GM20431 (cell line): ENCODE measurements at regions not wholly inside any gene's neighbourhood (a gene's known extent, or its start where the extent isn't known, plus 50 kb on each side); places are given as distances from the start of the nearest gene placed in this dataset.

Source experiments
- in situ Hi-C: fragments of 300-500 bp; cut with MseI, MboI; formaldehyde crosslinking; loops from one replicate; pipeline ENCODE4 v1.15.0; 2020; ENCODE audit warnings: low sequenced_read_pairs; ENCODE audit not compliant: unreplicated experiment

DNA sequence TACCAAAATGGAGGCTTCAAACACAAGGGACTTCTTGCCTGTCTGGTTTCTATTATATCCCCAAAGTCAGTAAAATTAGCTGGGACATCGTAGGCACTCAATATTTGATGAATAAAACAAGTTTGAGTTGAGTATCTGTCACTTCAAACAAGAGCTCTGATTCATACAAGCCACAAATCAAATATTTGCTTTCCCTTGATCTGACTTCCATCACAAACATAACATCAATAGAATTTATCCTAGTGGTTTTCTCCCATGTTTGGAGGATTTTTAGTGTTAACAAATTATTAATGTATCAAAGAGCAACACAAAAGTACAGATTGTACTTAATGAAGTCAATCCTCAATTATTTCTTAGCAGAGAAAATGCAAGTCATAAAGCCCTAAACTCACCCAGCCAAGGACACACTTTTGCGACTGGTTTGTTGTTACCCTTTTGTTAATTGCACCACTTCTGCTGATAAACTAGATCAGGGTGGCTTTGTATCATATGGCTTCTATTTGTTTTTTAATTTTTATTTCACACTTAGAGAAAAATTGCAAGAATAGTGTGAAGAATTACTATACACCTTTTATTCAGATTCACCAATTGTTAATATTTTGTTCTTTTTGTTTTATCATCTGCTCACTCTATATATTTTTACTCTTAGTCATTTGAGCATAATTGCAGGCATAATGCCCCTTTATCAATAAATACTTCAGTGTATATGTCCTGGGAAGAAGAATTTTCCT, 117.4 kb upstream of the PRDM1 start:
- in situ Hi-C loops, result no loop called here

DNA sequence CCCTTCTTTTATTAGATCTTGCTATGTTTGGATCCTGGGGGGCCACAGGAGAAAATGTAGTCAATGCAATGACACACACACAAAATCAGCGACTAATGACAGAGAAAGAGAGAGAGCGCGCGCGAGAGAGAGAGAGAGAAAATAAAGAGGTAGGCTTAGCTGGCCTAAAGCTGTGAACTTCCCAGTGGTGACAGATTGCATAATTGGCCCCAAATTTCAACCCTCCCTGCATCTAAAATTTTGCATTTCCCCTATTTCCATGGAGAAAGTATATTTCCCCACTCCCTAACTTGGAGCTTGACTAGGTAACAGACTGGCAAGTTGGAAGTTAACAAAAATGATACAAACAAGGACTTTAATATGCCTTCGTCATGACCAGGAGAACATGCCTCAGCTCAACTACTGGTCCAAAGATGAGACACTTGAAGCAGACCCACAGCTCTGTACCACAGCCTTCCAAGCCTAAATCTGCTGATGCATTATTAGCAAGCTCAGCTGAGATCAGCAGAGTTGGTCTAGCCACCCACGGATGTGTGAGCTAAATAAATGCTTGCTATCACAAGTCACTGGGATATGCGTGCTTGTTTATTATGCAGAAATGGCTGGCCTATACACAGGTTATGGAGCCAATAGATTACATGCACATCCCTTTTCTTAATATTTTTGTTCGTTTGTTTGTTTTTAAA, 118.1 kb upstream of the PRDM1 start:
- in situ Hi-C loops, result no loop called here

DNA sequence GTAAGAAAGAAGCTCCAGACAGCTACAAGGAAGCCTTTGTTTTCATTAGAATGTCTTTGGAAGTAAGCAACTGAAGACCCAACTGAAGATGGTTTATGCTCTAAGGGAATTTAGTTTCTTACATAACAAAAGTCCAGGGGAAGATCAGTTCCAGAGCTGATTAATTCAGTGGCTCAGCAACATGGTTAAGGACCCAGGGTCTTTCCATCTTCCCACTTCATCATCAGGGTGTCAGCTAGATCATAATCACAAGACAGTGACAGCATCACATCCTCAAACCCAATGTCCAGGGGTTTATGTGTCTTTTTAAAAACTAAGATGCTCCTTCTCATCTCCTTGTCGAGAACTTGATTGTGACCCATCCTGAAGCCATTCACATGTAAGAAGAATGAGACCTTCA, 119.7 kb upstream of the PRDM1 start:
- in situ Hi-C loops, result no loop called here

DNA sequence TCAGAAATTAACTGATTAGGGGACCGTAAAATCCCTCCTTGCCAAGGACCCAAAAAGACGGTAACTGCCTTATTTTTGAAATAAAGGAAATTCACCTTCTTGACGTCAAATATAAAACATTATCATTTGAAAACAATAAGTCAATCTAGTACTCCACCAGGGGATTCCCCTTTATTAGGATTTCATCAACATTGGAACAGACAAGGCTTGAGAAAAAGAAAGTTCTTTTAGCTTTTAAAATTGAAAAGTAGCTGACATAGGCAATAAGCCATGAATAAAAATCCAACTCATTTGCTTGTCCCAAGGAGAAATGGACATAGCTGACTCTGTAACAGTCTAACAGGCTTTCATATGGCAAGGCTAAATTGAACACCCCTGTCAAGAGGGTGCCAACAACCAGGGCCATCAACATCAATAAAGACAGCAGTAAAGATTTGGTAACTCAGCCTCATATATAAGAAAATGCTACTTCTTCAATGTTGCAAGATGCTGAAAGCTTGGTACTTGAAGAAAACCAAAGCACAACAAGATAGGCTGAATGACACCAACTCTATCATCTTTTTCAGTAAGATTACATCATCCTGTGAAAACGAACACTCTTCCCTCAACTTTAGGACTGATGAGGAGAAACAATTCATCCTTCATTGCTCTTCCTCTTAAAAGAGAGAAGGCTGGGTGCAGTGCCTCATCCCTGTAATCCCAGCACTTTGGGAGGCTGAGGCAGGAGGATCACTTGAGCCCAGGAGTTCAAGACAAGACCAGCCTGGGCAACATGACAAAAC, 121.0 kb upstream of the PRDM1 start:
- in situ Hi-C loops, result no loop called here

DNA sequence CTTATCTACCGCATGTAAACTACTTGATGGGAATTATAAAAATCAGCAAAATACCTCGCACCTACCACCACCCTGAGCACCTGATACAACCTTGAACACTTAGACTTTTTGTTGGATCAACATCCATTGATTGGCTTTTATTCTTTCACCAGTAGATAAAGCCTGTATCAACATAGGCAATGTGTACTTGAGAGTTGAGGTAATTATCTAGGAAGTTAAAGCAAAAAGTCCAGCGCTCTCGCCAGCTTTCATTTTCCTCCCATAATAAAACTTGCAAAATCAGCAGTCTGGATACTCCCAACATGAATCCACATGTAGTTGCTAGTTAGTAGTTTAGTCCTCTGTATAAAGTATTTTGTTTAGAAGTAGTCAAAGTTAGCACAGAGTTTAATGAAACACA, 132.0 kb upstream of the PRDM1 start:
- in situ Hi-C loops, result no loop called here

DNA sequence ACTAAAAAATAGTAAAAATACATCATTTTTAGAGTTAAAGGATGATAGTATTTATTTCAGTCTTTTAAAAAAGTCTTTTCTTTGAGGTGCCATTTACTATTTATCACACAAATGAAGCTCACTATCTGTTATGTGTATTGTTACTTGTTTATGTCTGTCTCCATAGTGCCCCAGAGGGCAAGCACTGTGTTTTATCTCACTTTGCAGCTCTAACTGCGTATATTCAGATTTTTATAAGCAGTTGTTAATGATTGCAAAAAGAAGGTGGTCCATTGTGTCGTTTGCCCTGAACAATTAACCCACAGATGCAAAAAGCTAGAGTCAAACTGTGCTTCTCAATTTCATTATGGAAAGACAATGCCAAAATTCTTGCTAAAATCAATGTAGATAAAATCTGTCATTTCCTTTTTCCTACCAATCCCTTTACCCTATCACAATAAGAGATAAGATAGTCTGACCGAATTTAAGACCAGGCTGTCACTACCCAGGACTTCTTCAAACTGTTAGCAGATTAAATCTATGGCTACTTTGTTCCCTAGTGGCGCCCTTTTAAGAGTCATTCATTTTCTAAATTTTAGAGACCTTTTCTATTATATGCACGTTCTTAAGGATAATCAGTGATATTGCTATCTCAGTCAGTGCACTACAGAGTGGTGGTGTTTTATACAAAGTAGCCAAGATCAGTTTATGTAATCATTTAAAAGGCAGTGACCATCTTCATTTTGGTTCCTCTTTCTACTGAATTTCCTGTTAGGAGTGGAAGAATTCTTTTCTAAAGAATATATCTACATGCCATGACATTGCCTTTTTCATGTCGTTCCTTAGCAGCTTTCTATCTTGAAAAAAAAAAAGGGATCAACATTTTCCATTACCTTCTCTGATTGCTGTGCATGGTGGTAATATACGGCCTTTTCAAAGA, 133.1 kb upstream of the PRDM1 start:
- in situ Hi-C loops, result no loop called here

DNA sequence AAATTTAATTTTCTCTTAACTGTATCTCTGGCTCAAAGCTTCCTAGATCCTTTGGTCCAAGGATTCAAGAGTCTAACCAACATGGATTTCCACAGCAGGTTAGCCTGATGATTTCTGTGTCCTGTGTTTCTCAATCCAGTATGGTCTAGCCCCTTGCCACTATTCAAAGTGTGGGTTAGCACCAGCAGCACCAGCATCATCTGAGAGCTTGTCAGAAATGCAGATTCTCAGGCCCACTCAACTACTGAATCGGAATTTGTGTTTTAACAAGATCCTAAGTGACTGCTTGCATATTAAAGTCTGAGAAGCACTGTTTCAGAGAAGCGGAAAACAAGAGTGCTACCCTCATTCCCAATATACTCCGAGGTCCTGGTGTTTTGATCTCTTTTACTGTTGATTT, 133.8 kb upstream of the PRDM1 start:
- in situ Hi-C loops, result no loop called here

DNA sequence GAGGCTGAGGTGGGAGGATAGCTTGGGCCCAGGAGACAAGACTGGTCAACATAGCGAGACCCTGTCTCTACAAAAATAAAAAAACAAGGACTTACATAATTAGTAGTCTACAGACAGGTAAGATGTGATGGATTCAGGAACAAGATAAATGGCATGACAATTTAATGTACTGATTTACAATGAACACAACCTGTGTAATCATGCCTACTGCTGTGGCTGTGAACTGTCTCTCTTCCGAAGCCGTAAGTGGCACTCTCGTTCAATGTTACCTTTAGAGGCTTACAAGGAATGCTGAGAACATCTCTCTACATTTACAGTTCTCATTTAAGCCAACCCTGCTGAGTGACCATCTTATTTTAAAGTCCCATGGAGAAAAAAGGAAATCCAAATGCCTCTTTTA, 134.8 kb upstream of the PRDM1 start:
- in situ Hi-C loops, result no loop called here

DNA sequence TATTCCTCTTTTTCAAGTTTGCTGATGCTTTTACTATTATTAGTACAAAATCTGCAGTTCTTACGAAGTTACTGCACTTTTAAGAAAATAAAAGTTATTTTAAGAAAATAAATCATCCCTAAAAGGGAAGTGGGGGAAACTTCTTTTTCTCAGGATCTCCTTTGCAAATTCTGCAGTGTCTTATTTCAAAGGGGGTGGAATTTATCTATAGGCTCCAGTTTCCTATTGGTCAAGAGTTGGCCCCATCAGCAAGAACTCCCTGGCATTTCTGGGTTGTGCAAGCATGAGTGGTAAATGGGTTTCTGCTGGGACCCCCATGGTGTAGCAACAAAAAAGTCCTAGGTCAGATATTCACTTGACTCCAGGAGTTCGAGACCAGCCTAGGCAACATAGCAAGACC, 136.3 kb upstream of the PRDM1 start:
- in situ Hi-C loops, result no loop called here

DNA sequence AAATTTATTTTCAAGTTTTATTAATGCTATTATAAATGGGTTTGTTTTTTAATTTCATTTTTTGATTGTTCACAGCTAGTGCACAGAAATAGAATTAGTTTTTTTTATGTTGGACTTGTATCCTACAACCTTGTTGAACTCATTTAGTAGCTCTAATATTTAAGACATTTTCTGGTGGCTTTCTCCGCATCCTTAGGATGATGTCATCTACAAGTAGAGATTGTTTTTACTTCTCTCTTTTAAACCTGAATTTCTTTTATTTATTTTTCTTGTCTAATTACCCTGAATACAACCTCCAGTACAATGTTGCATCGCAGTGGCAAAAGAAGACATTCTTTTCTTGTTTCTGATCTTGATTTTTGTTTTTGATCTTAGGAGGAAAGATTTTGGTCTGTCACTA, 142.6 kb upstream of the PRDM1 start:
- in situ Hi-C loops, result no loop called here

DNA sequence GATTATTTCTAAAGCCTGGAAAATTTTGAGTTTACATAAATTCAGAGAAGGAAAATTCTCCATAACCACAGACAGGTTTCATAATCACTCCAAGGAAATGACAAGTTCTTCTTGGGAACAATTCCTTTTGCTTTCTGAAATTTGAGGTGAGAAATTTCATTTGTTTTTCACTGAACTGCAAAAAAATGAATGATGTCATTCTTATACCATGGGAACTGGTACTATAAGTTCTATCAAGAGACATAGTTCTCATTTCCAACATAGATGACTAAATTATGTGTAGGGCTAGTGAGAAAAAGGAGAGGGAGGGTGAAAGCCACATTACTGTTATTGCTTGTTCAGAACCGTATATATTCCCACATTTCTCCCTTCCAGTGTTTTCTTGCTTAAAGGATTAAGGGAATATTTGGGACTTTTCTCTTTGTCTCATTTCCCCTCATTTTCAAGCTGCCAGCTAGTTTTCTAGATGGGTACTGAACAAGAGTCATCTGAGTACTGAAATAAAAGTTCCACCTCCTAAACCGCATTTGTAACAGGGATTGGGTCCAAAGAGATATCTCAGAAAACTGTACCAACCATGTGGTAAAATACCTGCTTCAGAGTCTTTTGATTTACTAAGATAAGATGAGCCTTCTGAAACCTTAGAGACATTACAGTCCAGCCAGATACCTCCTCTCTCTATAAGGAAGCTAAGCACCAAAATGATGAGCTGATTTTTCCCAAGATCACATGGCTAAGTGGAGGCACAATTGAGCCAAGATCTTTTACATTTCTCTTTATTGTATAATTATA, 144.3 kb upstream of the PRDM1 start:
- in situ Hi-C loops, result no loop called here

DNA sequence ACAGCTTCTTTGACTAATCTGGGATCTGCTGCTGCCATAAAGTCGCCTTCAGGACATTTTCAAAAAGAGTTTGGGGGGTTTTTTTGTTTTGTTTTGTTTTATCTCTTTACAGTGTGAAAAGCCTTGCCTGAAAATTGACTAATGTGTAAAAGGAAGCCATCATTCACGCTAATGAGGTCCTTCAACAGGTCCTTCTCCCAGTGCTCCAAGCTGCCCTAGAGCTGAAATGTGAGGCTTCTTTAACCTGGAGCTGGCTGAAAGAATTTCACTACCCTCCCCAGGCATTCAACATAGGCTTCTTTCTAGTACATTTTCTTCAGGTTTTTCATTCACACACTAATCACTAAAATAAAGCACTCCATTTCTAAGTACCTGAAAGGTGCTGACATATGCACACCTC, 145.1 kb upstream of the PRDM1 start:
- in situ Hi-C loops, result no loop called here

DNA sequence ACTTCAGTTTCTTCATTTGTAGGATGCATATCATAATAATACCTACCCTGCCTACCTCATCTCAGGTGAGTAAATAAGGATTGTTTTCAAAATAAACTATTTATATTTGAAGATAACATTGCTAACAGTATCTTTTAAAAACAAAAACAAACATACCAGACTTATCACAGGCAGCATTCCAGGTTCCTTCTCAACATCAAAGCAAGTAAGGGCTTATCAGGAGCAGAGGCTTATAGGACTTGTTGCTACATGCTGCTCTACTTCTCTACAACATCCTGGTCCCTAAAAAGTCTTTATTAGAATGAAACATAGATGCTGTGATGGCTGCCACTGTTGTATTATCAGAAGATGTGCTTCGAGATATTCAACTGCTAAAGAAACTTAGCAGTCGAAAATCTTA, 149.2 kb upstream of the PRDM1 start:
- in situ Hi-C loops, result no loop called here

DNA sequence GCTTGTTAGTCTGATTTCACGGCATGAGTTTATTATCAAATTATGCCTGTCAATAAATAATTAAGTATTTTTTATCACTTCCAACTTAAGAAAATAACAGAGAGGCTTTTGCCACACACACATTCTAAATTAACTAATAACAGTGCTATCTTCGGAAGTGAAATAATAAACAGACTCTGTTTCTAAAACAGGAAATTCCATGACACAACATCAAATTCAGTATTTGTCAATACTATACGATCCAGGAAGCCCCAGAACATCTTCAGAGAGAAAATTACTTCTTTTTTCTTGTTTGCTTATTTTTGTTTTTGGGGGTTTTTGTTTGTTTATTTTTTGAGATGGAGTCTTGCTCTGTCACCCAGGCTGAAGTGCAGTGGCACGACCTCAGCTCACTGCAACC, 150.7 kb upstream of the PRDM1 start:
- in situ Hi-C loops, result no loop called here

DNA sequence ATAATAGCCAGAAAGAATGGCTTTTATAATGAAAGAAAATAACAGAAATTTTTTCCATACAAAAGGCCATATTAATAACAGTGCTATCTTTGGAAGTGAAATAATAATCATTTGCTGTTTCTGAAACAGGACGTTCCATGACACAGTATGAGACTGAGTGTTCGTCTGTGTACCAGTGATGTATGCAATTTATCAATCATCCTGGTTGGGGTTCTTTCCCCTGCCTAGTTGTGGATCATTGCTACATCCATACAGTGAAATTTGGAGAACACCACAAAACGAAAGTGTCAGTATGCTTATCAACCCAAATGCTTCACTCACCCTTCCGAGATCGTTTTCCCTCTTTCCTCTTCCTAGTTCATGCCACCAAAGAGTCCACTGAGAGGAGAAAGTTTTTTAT, 151.4 kb upstream of the PRDM1 start:
- in situ Hi-C loops, result no loop called here

DNA sequence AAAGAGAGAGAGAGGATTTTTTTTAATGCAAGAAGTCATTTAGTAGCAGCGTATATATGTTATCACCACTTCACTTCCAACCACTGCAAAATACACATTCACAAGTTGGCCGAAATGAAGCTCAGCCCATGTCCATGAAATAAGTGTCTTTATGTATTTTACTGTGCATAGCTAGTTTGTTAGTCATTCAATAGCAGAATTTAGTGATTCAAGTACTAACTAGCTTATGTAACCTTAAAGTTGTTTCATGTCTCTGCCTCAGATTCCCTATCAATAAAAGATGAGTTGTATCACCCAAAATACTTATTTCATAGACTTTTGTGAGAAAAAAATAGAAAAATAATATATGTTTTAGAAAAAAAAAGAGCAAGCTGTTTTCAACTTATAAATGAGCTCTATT, 153.7 kb upstream of the PRDM1 start:
- in situ Hi-C loops, result no loop called here

DNA sequence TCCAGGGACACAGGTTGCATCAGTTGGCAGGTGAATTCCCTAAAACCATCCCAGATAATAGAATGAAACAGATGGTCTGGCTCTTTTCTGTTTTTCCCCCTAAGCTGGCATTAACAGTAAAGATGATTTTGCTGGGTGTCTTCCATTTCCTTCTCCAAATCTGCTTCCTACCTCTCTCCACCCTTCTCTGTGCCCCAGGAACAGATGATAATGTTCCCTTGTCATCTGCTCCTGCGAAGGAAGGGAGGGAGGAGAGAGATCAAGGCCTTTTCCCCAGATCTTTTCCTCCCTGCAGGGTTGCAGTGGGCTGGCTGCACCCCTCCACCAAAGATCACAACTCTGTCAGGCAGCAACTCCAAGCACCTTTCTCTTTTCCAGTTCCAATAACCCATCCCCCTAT, 156.5 kb upstream of the PRDM1 start:
- in situ Hi-C loops, result no loop called here

DNA sequence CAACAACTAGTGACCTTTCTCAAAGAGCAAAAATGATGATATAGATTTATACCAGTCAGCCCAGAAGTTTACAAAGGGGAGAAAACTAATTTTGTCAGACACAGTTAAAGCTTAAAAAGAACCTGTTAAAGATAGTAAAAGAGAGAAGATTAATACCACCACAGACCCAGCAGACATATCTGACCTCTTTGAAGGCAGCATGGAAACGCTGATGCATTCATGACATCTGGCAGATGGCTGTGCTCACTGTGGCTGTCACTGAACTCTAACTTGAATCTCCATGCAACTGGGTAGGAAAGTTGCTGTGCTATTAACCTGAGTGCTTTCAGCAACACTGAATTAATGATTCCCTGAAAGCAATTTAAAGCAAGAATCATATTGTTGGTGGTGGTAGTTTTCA, 159.8 kb upstream of the PRDM1 start:
- in situ Hi-C loops, result no loop called here

DNA sequence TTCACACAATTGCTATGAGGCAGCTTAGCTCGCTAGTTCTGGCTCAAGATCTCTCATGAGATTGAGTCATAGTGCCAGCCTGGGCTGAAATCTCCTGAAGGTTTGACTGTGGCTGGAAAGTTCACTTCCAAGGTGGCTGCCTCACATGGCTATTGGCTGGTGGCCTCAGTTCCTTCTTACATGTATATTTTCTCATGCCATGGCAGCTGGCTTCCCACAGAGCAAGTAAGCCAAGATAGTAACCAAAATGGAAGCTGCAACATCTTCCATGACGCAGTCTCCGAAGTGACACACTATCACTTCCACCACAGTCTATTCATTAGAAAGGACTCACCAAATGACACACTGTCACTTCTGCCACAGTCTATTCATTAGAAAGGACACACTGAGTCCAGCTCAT, 160.4 kb upstream of the PRDM1 start:
- in situ Hi-C loops, result no loop called here

DNA sequence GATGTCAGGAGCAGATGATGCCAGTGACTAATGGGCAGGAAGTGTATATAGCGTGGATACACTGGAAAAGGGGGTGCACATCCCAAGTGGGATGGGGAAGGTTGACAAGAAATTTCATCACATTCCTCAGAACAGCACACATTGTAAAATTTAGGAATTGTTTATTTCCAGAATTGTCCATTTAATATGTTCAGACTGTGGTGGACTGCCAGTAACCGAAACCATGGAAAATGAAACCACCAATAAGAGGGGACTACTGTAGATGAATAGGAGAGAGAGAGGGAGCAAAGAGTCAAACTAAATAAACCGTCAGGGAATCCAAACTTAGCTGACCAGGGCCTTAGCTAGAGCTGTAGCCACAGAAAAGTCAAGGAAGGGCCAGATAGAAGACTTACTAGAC, 164.4 kb upstream of the PRDM1 start:
- in situ Hi-C loops, result no loop called here
